Activated CD4-positive, alpha-beta T cell treated with anti-CD3 and anti-CD28 coated beads, Interleukin-2, amount 50 U/mL, for 24 hours (primary cell): ENCODE measurements at regions not wholly inside any gene's neighbourhood (a gene's known extent, or its start where the extent isn't known, plus 50 kb on each side); places are given as distances from the start of the nearest gene placed in this dataset.

Source experiments
- DNase-seq, 2 donors: peaks; one replicate each; pipeline ENCODE4 v3.0.0-alpha.2; 2020; ENCODE audit warnings: low read depth in 1 of 2, low spot score in 1 of 2

DNA sequence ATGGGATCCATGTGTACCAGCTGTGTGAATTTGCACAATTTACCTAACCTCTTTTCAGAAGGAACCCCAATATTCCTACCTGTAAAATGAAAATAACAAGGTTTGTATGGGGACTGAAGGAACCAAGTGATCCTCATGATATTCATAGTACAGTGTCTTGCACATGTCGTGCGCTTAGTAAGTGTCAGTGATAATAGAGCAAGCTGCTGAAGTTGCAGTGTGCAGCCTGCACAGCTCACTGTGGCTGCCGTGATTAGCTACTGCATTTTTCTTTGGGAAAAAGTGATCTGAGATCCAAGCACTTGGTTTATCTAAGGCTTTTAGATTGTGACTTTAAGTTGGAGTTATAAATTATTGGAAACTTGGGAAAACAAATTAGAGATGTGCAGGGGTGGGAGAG, 135.9 kb upstream of the FRY start:
- DNase-seq = no peak

- no peak for DNase-seq
Measured at GRCh38 chr13:31896427-31896826, 135.1 kb upstream of the FRY start.

DNA sequence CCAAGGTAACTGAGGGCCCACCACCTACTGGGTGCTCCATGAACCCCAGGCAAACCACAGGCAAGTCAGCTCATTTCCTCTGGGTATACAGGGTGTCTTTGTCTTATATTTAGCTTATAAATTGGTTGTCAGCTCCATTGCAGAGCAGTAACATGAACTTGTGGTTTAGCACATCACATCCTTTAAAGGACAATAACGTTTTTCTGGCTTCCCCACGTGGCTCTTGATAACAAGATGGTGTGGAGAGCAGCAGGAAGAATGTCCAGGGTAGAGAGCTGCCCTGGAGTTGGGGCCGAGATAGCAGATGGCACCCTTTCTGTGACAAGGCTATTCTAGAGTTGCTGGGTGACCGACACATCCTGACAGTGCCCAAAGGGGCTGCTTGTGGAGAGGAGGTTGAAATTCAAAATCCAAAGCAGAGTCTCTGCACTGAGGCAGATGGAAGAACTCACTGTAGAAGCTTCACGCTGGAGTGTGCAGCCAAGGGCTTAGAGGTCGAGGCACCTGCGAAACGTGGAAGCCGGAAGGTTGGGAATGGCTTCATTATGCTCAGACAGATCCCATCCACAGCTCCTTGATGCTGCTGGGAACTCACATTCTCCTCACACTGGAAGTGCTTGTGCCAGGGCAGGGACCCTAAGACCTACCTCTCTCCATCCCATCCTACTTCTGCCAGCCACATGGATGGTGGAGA, 133.0 kb upstream of the FRY start:
- no peak for DNase-seq

- no peak for DNase-seq
Measured at GRCh38 chr13:31901985-31902384, 129.6 kb upstream of the FRY start.

DNA sequence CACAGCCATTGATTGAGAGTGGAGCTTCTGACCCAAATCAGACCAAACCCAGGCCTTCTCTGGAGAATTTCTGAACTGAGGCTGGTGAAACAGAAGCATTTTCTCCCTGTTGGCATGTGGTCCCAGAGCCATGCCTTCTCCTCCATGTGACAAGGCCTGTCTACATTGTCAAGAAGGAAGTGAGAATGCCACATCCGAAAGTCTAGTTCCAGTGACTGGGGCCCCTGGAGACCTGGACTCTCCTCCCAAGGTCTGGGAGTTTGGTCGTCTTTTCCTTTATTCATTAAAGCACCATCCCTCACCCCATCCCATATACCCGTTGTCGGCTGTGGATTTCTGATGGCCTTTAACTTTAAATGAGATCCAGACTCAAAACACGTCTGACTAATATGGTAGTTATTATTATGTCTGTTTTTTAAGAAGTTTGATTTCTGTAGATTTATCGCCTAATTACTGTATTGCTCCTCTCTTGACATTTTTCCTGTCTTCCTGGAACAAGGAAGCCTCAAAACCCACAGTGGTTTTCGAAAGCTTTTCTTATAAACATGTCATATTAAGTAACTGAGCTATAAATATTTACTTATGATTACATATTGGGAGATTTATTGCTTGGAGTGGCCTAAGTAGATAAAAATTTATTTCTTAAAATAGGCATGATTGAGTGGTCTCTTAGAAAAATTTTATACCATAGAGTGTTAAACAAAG, 128.3 kb upstream of the FRY start:
- no peak for DNase-seq

- DNase-seq = no peak
Measured at GRCh38 chr13:31904941-31905824, 126.4 kb upstream of the FRY start.

- no peak for DNase-seq
Measured at GRCh38 chr13:31905961-31906360, 125.6 kb upstream of the FRY start.

DNA sequence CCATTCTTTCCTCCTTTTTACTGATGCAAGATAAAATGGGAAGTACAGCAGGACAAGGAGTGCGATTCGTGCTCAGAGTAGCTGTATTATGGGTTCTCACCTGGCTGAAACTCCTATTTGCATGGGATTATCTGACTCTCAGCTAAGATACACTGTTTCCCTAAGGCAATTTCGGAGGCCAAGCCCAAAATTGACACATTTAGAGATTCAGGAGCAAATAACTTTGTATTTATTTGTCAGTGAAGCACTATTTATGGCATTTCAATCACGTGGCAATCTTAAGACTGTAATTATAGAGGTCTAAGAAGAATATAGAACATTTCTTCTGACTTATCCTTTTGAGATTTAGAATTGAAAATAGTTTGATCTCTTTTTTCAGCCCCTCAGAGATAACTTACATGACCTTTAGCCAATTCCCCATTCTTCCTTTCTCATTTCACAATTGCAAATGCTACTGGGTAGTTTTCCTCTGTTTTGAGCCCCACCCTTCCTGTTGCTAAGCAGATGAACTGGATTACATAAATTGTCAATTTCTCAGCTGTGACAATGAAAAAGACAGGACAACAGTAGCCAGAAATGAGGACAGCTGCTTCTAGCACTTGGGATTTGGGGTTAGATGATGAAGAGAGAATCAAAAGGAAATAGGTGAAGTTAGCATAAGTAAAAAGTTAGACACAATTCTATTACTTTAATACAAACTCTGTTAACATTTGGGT, 122.7 kb upstream of the FRY start:
- no peak for DNase-seq

DNA sequence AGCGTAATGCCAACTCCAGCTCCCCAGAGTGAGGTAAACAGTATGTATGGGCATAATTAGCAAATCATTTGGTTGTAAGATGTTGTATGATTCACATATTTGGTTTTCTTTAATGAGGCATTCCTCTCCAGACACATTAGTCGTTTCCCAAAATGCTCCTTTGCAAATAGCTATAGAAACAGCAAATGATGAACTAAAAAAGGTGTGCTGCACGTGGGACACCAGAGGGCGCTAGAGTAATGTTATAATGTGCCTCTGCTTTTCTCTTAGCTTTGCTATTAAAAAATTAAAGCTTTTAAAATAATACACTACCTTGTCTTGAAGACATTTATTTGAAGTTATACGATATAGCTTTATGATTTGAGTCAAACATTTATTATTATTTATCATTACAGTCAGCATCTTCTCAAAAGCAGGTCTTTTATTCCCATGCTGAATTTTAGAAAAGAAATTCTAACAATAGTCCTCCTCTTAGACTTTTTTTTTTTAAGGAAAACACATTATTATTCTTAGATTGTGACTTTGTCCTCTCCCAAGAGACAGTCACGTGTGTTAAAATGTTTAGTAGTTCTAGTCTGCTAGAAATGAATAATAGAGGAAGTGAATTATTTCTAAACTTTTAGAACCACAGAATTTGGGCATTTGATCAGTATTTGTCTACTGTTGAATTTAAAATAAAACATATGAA, 121.6 kb upstream of the FRY start:
- DNase-seq = peak in 1 of 2 donors; percentile 39

DNA sequence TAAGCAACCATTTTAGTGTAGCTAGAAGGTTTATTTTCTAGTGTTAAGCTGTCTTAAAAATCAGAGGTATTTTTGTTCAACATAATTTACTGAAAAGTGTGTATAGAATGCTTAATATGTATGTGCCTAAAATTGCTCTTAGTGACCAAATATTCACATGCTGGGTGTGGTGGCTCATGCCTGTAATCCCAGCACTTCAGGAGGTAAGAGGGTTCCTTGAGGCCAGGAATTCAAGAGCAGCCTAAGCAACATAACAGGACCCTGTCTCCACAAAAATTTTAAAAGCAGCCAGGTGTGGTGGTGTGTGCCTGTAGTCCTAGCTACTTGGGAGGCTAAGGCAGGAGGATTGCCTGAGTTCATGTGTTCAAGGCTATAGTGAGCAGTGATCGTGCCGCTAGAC, 120.9 kb upstream of the FRY start:
- DNase-seq = no peak

DNA sequence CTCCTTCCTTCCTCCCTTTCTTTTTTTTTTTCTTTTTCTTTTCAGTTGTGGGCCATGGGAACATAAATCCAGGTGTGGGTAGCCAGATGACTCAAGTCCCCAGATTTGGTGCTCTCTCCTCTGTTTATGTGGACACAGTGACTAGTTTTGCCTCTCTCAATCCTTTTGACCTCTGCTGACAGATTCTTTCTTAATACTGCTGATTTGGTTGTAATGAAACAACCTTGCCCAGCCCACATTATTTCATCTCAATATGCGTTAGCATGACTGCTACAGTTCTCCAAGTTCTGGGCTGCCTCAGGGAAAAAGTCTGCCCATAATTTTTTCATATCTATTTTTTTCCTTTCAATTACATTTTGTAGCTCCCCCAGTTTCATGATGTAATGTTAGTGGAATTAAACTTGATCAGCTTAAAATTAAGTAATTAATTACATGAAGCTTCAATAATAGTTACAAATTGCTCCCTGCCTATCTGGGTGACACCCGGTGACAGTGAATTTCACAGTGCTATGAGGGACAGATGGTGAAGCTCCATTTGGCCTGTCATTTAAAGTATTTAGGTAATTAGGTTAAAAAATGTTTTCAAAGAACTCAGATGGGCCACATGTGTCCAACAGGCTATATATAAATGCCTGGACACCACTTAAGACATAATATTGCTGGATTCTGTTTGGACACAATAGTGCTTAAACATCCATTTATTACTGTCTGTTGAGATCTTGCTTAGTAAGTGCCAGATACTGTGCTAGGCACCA, 118.8 kb upstream of the FRY start:
- no peak for DNase-seq

DNA sequence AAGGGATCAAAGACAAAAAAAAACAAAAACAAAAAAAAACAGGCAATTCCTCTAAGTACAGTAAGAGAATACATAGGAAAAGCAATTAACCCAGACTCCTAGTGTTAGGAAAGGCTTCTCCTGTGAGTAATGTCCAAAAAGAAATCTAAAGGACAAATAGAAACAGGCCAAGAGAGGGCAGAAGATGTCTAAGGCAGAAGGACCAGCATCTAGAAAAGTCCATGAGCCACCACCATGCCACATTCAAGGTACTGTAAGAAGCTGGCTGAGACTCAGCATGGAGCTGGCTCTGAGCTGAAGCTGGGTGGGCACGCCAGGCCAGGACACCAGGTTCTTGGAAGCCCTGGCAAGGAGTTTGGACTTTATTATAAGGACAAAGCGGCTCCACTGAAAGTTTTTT, 118.1 kb upstream of the FRY start:
- DNase-seq = no peak

GRCh38 chr13:31914843-31915242, 116.7 kb upstream of the FRY start:
- no peak for DNase-seq

DNA sequence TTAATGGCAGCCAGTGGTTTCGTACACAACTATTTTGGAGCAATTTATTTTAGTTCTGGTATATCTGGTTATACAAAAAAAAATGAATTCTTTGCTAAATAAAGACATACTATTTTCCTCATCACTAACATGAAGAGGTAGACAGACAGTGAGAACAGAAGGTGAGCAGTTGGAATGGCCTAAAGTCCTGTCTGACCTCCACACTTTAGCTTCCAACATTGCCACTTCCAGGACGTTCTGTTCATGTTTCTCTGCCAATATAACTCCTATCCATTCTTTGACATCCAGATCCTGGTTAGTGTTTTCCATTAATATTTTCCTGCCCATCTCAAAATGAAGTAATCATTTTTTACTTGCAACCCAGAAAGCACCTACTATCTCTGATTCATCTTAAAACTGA, 112.9 kb upstream of the FRY start:
- DNase-seq = no peak

GRCh38 chr13:31919241-31919640, 112.3 kb upstream of the FRY start:
- DNase-seq = no peak

DNA sequence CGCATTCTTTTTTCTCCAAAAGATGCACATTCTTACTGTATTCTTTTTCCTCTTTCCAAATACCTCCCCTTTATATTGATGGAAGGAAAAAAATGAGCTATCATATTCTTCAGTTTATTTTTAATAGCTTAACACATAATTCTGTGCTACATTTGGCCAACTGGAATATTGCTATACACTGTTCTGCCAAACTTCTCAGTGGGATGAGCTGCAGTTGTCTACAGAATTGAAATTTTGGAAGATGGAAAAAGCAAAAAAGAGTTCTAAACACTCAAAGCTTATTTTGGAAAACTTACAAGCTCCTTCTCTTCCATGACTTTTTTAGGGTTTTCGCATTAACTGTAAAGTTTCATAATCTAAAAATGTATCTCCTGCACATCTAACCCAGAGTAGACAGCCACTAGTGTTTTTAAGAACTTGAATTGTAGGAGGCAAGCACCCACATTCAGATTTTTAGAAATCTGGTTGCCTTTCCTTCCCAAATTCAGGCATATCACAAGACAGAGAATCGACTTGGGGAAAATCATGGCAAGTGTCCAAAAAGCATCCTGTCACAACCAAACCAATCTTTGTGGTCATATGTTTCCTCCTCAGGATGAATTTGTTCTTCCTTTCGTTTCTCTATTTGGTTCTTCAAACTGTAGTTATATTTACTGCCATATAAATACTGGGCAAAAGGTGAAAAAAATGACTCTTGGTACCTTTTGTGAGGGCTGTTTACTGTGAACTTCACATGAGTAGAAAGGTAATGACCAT, 111.4 kb upstream of the FRY start:
- DNase-seq = no peak

GRCh38 chr13:31920727-31921100, 110.9 kb upstream of the FRY start:
- no peak for DNase-seq

GRCh38 chr13:31922724-31923123, 108.8 kb upstream of the FRY start:
- DNase-seq = no peak

DNA sequence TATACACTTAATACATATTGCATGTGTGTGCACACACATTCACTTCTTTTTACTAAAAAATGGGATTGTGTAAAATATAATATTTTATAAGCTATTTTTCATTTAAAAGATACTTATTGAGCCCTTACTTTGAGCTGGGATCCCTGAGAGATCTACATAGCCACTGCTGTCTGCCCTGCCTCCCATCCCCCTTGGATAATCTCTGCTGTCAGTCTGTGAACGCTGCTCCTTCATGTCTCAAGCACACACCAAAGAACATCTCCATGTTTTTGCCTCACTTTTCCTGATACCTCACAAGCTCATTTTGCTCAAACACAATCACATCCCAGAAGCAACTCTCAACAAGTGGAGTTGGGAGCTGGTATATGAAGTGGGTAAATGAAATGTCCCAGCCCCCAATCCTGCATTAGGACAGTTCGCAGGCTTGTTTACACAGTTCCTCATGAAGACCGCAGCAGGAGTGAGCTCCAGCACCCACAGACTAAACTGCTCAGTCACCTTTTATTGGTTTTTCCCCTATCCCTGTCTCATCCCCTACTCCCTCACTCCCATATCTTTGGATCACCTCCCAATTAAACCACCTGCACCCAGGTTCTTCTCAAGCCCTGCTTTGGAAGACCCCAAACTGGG, 108.3 kb upstream of the FRY start:
- no peak for DNase-seq
